Loucy (cell line): ENCODE measurements at regions not wholly inside any gene's neighbourhood (a gene's known extent, or its start where the extent isn't known, plus 50 kb on each side); places are given as distances from the start of the nearest gene placed in this dataset.

ENCODE experiments used
- H2AFZ ChIP-seq: fragments of 200-600 bp; sonication (generic); 2 replicates; pipeline ENCODE4 v1.6.0; 2016; ENCODE audit warnings: antibody characterized with exemption, mild to moderate bottlenecking, low read length, moderate library complexity
- H3F3A ChIP-seq: fragments of 200-600 bp; 2 replicates; pipeline ENCODE4 v1.6.0; 2016; ENCODE audit warnings: antibody characterized with exemption, low read depth, mild to moderate bottlenecking
- H3K27me3 ChIP-seq: fragments of 200-600 bp; sonication (generic); 2 replicates; pipeline ENCODE4 v1.6.1; 2014; ENCODE audit warnings: low read length, mild to moderate bottlenecking; ENCODE audit not compliant: insufficient read depth, poor library complexity, severe bottlenecking
- H3K36me3 ChIP-seq: fragments of 200-600 bp; sonication (generic); 2 replicates; pipeline ENCODE4 v1.6.1; 2016; ENCODE audit warnings: low read length; ENCODE audit not compliant: insufficient read depth
- H3K4me1 ChIP-seq: fragments of 200-600 bp; sonication (generic); 2 replicates; pipeline ENCODE4 v1.5.1; 2014; ENCODE audit warnings: low read length, mild to moderate bottlenecking; ENCODE audit not compliant: insufficient read depth, poor library complexity, severe bottlenecking
- H3K4me2 ChIP-seq: fragments of 200-600 bp; sonication (generic); 2 replicates; pipeline ENCODE4 v1.6.0; 2014; ENCODE audit warnings: antibody characterized with exemption, low read length, low read depth, mild to moderate bottlenecking; ENCODE audit not compliant: poor library complexity, severe bottlenecking
- H3K4me3 ChIP-seq: fragments of 200-600 bp; sonication (generic); 2 replicates; pipeline ENCODE4 v1.5.1; 2014; ENCODE audit warnings: low read length, mild to moderate bottlenecking, mixed read lengths; ENCODE audit not compliant: poor library complexity, severe bottlenecking
- H3K79me2 ChIP-seq: fragments of 200-600 bp; sonication (generic); 2 replicates; pipeline ENCODE4 v1.6.1; 2014; ENCODE audit warnings: low read length; ENCODE audit not compliant: insufficient read depth
- H3K9ac ChIP-seq: fragments of 200-600 bp; sonication (generic); 2 replicates; pipeline ENCODE4 v1.6.0; 2014; ENCODE audit warnings: mild to moderate bottlenecking, low read depth, low read length, moderate library complexity; ENCODE audit not compliant: poor library complexity, severe bottlenecking
- H3K9me2 ChIP-seq: fragments of 200-600 bp; sonication (generic); replicated peaks from 2 replicates; pipeline ENCODE4 v1.6.1; 2016; ENCODE audit warnings: low read depth, low read length, mixed read lengths
- H3K9me3 ChIP-seq: fragments of 200-600 bp; sonication (generic); 2 replicates; pipeline ENCODE4 v1.6.1; 2014; ENCODE audit warnings: mild to moderate bottlenecking, antibody characterized with exemption, low read length, low read depth; ENCODE audit not compliant: insufficient read depth
- H4K20me1 ChIP-seq: fragments of 200-600 bp; sonication (generic); 2 replicates; pipeline ENCODE4 v1.6.0; 2014; ENCODE audit warnings: antibody characterized with exemption, low read length, mild to moderate bottlenecking; ENCODE audit not compliant: insufficient read depth, poor library complexity, severe bottlenecking
- EZH2phosphoT487 ChIP-seq: fragments of 200-600 bp; IDR thresholded peaks from 2 replicates; pipeline ENCODE4 v1.6.1; 2018; ENCODE audit warnings: antibody characterized with exemption, mild to moderate bottlenecking, moderate library complexity, borderline replicate concordance
- TF ChIP-seq, protein P1 (sequence below): fragments of 200-600 bp; sonication (generic); conservative IDR thresholded peaks from 2 replicates; pipeline ENCODE4 v1.5.1; 2014; ENCODE audit warnings: mild to moderate bottlenecking, antibody characterized with exemption, low read length

DNA sequence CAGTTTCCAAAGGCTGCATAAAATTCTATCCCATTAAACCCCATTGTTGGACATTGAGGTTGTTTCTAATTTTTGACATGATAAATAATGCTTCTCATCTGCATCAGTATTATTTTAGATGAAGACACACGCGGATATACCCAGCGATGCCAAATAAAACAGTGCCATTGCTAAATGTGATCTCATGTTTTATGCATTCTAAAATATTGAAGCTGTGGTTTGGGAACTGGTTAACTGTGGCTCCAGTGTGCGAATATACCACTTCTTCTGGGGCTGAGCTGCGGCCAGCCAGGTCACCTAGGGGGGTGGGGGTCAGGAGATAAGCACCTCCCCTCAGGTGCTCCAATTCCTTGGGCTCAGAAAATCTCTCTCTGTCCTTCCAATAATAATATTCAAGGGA is 230.0 kb downstream of the ADAMTS9 start:
- no peaks in the 10 kb centered on the region for H3K9me2 ChIP-seq
- no peak overlapping the region for H3K4me2 ChIP-seq
- H3K9ac ChIP-seq: no peak overlapping the region
- no peaks in the 10 kb centered on the region for H3F3A ChIP-seq
- H3K36me3 ChIP-seq: no peaks in the 10 kb centered on the region
- H3K9me3 ChIP-seq: no peaks in the 10 kb centered on the region
- H3K27me3 ChIP-seq: no peaks in the 10 kb centered on the region
- no peaks in the 10 kb centered on the region for H3K79me2 ChIP-seq
- no peaks in the 10 kb centered on the region for H4K20me1 ChIP-seq
- H3K4me3 ChIP-seq: no peak overlapping the region
- no peak overlapping the region for H2AFZ ChIP-seq
- TF ChIP-seq EZH2phosphoT487: no peak
- TF ChIP-seq, protein P1, sequence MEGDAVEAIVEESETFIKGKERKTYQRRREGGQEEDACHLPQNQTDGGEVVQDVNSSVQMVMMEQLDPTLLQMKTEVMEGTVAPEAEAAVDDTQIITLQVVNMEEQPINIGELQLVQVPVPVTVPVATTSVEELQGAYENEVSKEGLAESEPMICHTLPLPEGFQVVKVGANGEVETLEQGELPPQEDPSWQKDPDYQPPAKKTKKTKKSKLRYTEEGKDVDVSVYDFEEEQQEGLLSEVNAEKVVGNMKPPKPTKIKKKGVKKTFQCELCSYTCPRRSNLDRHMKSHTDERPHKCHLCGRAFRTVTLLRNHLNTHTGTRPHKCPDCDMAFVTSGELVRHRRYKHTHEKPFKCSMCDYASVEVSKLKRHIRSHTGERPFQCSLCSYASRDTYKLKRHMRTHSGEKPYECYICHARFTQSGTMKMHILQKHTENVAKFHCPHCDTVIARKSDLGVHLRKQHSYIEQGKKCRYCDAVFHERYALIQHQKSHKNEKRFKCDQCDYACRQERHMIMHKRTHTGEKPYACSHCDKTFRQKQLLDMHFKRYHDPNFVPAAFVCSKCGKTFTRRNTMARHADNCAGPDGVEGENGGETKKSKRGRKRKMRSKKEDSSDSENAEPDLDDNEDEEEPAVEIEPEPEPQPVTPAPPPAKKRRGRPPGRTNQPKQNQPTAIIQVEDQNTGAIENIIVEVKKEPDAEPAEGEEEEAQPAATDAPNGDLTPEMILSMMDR: no peak
- H3K4me1 ChIP-seq: no peaks in the 10 kb centered on the region

DNA sequence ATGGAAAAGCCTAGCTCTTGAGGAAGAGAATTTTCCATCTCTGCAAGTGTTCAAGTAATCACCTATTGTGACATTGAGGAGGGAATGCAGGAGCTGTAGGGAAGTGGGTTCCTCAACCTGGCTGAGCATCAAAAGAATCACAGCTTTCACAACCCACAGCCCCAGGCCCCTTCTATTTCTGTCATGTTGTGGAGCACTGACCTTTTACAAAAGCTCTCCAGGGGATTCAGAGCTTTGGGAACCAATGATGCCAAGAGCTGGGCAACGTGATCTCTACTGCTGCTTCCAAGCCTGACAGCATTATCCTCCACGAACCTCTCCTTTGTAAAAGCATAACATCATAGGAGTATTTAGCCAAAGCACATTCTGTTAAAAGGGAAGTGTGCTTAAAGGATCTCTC is 231.1 kb downstream of the ADAMTS9 start:
- no peak overlapping the region for H2AFZ ChIP-seq
- H3K4me3 ChIP-seq: no peak overlapping the region
- no peaks in the 10 kb centered on the region for H4K20me1 ChIP-seq
- no peaks in the 10 kb centered on the region for H3K27me3 ChIP-seq
- H3K4me1 ChIP-seq: no peaks in the 10 kb centered on the region
- no peak overlapping the region for H3K4me2 ChIP-seq
- H3K36me3 ChIP-seq: no peaks in the 10 kb centered on the region
- no peak overlapping the region for H3K9ac ChIP-seq
- no peaks in the 10 kb centered on the region for H3K9me3 ChIP-seq
- H3K9me2 ChIP-seq: no peaks in the 10 kb centered on the region
- no peaks in the 10 kb centered on the region for H3F3A ChIP-seq
- no peaks in the 10 kb centered on the region for H3K79me2 ChIP-seq
- TF ChIP-seq, protein P1: no peak
- no peak for TF ChIP-seq EZH2phosphoT487

DNA sequence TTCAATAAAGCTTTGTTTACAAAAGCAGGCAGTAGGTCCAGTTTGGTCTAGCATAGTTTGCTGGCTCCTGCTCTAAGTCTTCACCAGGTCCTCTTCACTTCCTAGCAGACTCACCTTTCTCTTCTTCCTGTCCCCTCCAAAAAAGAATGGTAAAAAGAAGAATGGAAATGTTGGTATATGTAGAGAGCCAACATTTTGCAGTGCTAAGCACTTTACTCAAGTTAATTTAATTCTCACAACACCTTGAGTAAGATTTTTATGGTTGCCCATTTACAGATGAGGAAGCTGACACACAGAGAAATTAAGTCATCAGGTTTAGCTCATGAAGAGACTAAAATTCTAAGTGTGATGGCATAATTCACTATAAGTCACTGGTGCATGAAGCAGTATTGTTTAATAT is 230.1 kb upstream of the PRICKLE2 start:
- Histone ChIP-seq H3K4me1 (no peaks in the 10 kb centered on the region), H2AFZ (no peak overlapping the region)

More for the DNA sequence above, 230.1 kb upstream of the PRICKLE2 start:
- TF ChIP-seq EZH2phosphoT487: no peak
- TF ChIP-seq, protein P1: no peak
- Histone ChIP-seq H3K9me2 (no peaks in the 10 kb centered on the region), H3K79me2 (no peaks in the 10 kb centered on the region), H4K20me1 (no peaks in the 10 kb centered on the region), H3F3A (no peaks in the 10 kb centered on the region), H3K9me3 (no peaks in the 10 kb centered on the region), H3K36me3 (no peaks in the 10 kb centered on the region), H3K27me3 (no peaks in the 10 kb centered on the region), H3K9ac (no peak overlapping the region), H3K4me3 (no peak overlapping the region), H3K4me2 (no peak overlapping the region)
